GM12864 (cell line): ENCODE measurements at regions not wholly inside any gene's neighbourhood (a gene's known extent, or its start where the extent isn't known, plus 50 kb on each side); places are given as distances from the start of the nearest gene placed in this dataset.

ENCODE experiments used
- DNase-seq: peaks from one replicate; pipeline ENCODE4 v3.0.0-alpha.2; 2011; ENCODE audit warnings: low read depth
- H3K4me3 ChIP-seq: 2 replicates; pipeline ENCODE4 v1.5.1; 2011; ENCODE audit warnings: mild to moderate bottlenecking, low read depth, low read length, control low read depth
- CTCF ChIP-seq: IDR thresholded peaks from 2 replicates; pipeline ENCODE4 v1.5.1; 2011; ENCODE audit warnings: low read depth, mild to moderate bottlenecking, moderate library complexity, low read length, control low read depth, inconsistent platforms; ENCODE audit errors: missing control alignments

DNA sequence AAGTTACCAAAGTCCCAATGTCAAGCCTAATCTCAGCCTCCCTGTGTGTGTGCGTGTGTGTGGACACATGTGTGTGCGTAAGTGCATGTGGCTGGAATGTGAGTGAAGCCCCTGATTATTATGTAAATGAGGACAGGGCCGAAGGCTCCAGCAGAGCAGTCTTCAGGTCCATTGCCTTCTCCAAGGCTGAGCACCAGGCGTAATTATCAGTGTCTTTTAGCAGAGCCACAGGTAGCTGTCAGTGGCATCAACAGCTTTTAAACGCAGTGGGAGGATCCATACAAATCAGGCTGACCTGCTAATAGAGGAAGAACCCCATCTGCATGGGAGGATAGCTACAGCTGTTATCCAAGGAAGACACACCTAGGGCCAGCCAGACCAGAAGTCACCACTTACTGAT lies 324.3 kb upstream of the MOCS1 start:
- TF ChIP-seq CTCF: no peak
- no peak for DNase-seq
- H3K4me3 ChIP-seq: no peak overlapping the region

DNA sequence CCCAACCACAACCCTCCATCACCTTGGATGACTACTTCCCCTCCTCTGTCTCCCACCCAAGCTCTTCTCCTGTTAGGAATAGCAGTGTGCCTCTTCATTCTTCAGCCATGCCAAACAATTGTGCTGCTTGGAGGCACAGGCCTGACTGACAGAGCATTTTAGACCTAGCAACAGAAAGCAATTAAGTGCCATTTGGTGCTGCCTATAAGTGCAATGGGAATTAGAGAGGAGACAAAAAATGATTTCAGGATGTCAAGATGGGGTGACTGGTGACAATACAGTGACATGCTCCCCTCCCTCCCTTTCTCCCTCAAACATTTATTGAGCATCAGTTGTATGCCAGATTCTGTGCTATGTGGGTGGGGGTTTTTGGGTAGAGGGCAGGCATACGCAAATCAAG lies 322.6 kb upstream of the MOCS1 start:
- DNase-seq: no peak
- TF ChIP-seq CTCF: no peak
- no peak overlapping the region for H3K4me3 ChIP-seq

- no peak overlapping the region for H3K4me3 ChIP-seq
- no peak for DNase-seq
- TF ChIP-seq CTCF: no peak
Measured at GRCh38 chr6:40256224-40256623, 322.0 kb upstream of the MOCS1 start.

GRCh38 chr6:40253420-40253819 lies 319.2 kb upstream of the MOCS1 start:
- TF ChIP-seq CTCF: no peak
- DNase-seq: no peak
- H3K4me3 ChIP-seq: no peak overlapping the region

GRCh38 chr6:40252531-40253258 lies 318.4 kb upstream of the MOCS1 start:
- no peak overlapping the region for H3K4me3 ChIP-seq
- TF ChIP-seq CTCF: no peak
- DNase-seq: no peak

GRCh38 chr6:40251637-40252300 lies 317.5 kb upstream of the MOCS1 start:
- TF ChIP-seq CTCF: no peak
- no peak overlapping the region for H3K4me3 ChIP-seq
- no peak for DNase-seq

- no peak for DNase-seq
- no peak for TF ChIP-seq CTCF
- H3K4me3 ChIP-seq: no peak overlapping the region
Measured at GRCh38 chr6:40249935-40250334, 315.7 kb upstream of the MOCS1 start.
